NB4 (cell line): ENCODE measurements at regions not wholly inside any gene's neighbourhood (a gene's known extent, or its start where the extent isn't known, plus 50 kb on each side); places are given as distances from the start of the nearest gene placed in this dataset.

Source experiments
- CTCF ChIP-seq: IDR thresholded peaks from one replicate; pipeline ENCODE4 v1.5.1; 2012; ENCODE audit warnings: low read depth, low read length
- MAX ChIP-seq: IDR thresholded peaks from 2 replicates; pipeline ENCODE4 v1.6.1; 2011; ENCODE audit warnings: low read depth, low read length
- MYC ChIP-seq: IDR thresholded peaks from 2 replicates; pipeline ENCODE4 v1.6.1; 2011; ENCODE audit warnings: low read depth, low read length
- POLR2A ChIP-seq: IDR thresholded peaks from 2 replicates; pipeline ENCODE4 v1.6.1; 2011; ENCODE audit warnings: mild to moderate bottlenecking; ENCODE audit not compliant: insufficient read length; ENCODE audit errors: extremely low read depth

- no peak for TF ChIP-seq CTCF
- TF ChIP-seq MAX = no peak
- no peak for TF ChIP-seq MYC
- no peak for TF ChIP-seq POLR2A
These were observed 77.2 kb downstream of the RFLNA start for GRCh38 chr12:124371970-124372555.
